NT2/D1 (cell line): ENCODE measurements at regions not wholly inside any gene's neighbourhood (a gene's known extent, or its start where the extent isn't known, plus 50 kb on each side); places are given as distances from the start of the nearest gene placed in this dataset.

Experiments used
- SUZ12 ChIP-seq: IDR thresholded peaks from 2 replicates; pipeline ENCODE4 v1.6.1; 2011; ENCODE audit not compliant: insufficient read length, insufficient read depth; ENCODE audit errors: extremely low read depth
- YY1 ChIP-seq: IDR thresholded peaks from 2 replicates; pipeline ENCODE4 v1.6.1; 2011; ENCODE audit not compliant: insufficient read length, insufficient read depth

- TF ChIP-seq SUZ12 (no peak), YY1 (no peak)
Measured at GRCh38 chr13:50580684-50581305, 262.7 kb downstream of the DLEU7 start.
